GM12865 (cell line): ENCODE measurements at regions not wholly inside any gene's neighbourhood (a gene's known extent, or its start where the extent isn't known, plus 50 kb on each side); places are given as distances from the start of the nearest gene placed in this dataset.
"Not testable (repeated sequence)": the region's sequence is repeated elsewhere in the genome, so short reads cannot be mapped to it uniquely, and the experiment has no call there.

Experiments
- DNase-seq: peaks from one replicate; pipeline ENCODE4 v3.0.0; 2010; ENCODE audit warnings: low read depth
- H3K4me3 ChIP-seq: 2 replicates; pipeline ENCODE4 v1.5.1; 2011; ENCODE audit warnings: mild to moderate bottlenecking, low read depth, low read length, control low read depth
- CTCF ChIP-seq: IDR thresholded peaks from 2 replicates; pipeline ENCODE4 v1.5.1; 2011; ENCODE audit warnings: low read length, control low read depth, low read depth, inconsistent platforms; ENCODE audit not compliant: insufficient read depth; ENCODE audit errors: missing control alignments

DNA sequence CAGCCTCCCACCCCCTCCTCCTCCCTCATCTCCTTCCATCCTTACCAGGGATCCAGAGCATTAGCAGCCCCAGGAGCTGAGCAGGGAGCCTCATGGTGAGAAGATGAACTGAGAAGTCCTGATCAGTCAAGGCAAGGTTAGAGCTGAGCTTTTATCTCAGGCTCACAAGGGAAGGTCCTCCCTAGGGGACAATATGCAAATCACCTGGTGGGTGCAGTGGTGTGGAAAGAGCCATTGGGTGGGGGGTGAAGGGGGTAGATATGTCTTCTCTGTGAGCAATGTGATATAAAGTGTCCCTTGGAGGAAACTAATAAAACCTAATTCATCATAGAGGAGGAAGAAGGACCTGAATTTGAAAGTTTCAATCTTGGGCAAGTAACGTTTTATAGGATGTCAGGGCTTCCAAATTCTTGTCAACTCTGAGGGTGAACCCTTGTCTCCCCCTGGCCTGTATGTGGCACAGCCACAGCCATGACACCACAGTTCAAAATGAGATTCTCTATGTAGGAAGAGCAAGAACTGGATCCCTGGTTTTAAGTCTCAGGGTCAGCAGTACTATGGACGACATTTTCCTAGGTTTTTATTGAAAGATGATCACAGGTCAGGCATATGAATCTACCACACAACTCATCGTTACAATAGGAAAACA, 543.5 kb downstream of the RPIA start:
- not testable (repeated sequence) for DNase-seq, H3K4me3 ChIP-seq

DNA sequence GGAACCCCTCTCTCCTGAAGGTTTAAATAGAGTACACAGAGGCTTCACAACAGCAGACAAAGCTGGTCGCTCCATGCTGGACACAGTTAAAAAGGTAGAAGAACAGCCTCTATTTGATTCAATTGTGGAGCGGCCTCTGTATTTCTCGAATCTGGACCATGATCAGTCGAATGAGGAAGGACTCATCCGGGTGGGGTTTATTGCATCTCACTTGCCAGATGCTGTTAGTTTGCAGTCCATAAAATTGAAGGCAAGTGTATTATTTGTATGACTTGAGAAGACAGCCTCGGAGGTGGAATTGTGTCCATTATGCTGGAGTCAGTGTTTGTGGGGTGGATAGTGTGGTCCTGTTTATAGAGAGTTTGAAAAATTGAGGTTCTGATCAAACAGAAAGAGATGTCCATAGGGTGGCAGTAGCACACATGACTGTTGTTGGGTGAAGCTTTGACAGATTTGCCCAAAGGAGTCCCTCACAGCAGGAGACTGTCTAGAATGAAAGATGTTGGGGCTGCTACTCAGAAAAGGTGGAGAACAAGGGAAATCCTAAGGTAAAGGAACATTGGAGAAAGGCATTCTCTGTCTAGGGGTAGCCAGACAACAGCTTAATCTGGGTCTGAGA, 545.5 kb downstream of the RPIA start:
- not testable (repeated sequence) for H3K4me3 ChIP-seq, DNase-seq

DNA sequence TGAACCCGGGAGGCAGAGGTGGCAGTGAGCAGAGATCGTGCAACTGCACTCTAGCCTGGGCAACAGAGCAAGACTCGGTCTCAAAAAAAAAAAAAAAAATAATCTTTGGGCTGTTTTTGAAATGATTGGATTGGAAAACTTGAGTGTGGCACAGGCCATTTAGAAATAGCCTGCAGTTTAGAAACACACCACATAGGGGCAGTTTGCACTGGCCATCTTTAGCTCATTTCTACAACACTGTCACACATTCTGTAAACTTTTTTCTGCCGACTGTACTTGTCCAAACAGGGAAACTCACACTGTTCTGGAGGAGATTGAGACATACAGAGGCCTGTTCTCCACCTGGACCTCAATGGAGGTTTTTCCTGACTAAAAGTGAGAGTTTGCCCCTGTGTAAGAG, 546.3 kb downstream of the RPIA start:
- DNase-seq: not testable (repeated sequence)

GRCh38 chr2:89243114-89243700, 551.7 kb downstream of the RPIA start:
- peak; percentile 38 for DNase-seq
- TF ChIP-seq CTCF: peak; percentile 50
- H3K4me3 ChIP-seq: not testable (repeated sequence)

More for the DNA sequence above, 546.3 kb downstream of the RPIA start:
- not testable (repeated sequence) for H3K4me3 ChIP-seq

- H3K4me3 ChIP-seq, DNase-seq: not testable (repeated sequence)
Observed at GRCh38 chr2:89244407-89244806, 552.9 kb downstream of the RPIA start.

DNA sequence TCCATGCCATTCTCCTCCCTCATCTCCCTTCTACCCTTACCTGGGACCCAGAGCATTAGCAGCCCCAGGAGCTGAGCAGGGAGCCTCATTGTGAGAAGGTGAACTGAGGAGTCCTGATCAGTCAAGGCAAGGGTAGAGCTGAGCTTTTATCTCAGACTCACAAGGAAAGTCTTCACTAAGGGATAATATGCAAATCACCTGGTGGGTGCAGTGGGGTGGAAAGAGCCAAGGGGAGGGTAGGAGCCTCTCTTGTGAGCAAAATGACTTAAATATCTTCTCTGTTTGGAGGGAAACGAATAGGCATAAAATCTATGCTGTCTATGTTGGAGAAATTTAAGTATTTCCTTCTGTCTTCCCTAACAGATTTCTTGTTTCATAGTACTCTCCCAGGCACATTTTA, 554.0 kb downstream of the RPIA start:
- peak; percentile 42 for DNase-seq
- not testable (repeated sequence) for H3K4me3 ChIP-seq

DNA sequence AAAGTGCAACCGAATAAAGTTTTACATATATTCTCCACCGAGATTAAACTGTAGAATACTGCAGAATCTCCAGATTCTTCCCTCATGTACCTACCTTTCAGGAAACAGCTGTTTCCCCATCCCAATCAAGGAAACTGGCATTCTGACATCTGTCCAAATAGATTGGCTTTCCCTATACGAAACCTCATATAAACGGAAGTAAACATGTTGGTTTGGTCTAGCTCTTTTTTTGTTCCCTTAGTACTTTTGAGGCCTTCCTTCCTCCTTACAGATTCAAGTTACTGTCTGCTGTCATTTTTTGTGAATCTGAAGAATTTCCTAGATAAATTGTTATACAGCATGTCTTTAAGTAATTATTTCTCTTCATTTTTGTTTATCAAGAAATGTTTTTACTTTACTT, 554.6 kb downstream of the RPIA start:
- DNase-seq, H3K4me3 ChIP-seq: not testable (repeated sequence)

GRCh38 chr2:89246620-89247019, 555.1 kb downstream of the RPIA start:
- not testable (repeated sequence) for H3K4me3 ChIP-seq, DNase-seq

GRCh38 chr2:89255013-89255412, 563.5 kb downstream of the RPIA start:
- H3K4me3 ChIP-seq, DNase-seq: not testable (repeated sequence)

GRCh38 chr2:89273443-89273842, 582.0 kb downstream of the RPIA start:
- not testable (repeated sequence) for H3K4me3 ChIP-seq, DNase-seq

DNA sequence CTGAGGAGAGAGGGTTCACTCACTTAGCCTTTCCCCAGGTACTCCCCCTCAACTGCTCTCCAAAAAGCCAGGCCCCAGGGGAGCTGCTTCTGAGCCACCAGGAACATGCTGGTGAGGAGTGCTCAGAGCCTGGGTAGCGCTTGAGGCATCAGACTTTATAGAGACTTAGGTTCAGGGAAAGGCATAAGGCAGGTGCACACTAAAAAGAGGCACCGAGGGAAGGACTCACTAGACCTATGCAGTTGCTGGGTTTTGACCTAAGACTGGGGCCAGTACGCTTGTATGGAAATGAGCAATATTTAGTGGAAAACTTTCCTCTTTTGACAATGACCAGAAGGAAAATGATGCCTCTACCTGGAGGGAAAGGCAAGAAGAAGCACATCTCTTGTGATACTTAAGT, 589.1 kb downstream of the RPIA start:
- DNase-seq, H3K4me3 ChIP-seq: not testable (repeated sequence)

GRCh38 chr2:89286448-89287080, 595.1 kb downstream of the RPIA start:
- H3K4me3 ChIP-seq, DNase-seq: not testable (repeated sequence)

DNA sequence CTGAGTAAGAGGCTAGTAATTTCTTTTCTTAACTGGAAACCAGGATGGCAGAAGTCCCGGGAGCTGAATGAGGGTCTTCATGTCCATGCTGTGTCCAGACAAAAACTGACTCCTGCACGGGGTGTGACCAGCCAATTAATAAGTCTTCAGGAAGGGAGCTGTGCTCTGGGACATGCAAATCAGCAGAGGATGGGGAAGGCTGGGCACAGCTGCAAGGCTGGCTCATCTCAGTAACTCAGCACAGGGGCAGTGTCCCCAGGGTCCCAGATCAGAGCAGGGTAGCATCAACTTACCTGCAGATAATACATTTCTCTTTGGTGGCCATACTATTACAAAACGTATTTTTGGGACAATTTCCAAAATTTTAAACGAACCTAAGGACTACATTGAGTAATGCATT, 595.6 kb downstream of the RPIA start:
- not testable (repeated sequence) for DNase-seq

DNA sequence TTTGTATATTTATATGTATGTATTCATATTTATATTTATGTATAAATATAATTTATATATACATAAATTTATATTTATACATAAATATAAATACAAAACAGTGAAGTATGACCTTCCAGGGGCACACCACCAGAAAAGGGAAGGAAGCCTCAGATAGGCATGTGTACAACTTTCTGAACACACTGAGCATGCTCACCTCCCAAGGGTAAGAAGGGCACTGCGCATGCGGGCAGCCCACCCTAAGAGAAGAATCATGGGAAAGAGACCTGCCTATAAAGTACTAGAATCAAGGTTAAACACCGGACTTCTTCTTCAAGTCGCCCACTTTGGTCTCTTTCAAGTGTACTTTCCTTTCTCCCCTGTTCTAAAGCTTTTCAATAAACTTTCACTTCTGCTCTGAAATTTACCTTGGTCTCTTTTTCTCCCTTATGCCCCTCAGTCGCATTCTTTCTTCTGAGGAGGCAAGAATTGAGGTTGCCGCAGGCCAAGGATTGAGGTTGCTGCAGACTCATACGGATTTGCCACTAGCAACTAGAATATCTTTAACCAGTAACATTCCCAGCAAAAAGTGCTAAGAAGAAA, 600.3 kb downstream of the RPIA start:
- H3K4me3 ChIP-seq, DNase-seq: not testable (repeated sequence)

More for the DNA sequence above, 595.6 kb downstream of the RPIA start:
- not testable (repeated sequence) for H3K4me3 ChIP-seq

GRCh38 chr2:89293399-89293798, 601.9 kb downstream of the RPIA start:
- DNase-seq, H3K4me3 ChIP-seq: not testable (repeated sequence)

- DNase-seq, H3K4me3 ChIP-seq: not testable (repeated sequence)
Observed at GRCh38 chr2:89294335-89294734, 602.9 kb downstream of the RPIA start.

DNA sequence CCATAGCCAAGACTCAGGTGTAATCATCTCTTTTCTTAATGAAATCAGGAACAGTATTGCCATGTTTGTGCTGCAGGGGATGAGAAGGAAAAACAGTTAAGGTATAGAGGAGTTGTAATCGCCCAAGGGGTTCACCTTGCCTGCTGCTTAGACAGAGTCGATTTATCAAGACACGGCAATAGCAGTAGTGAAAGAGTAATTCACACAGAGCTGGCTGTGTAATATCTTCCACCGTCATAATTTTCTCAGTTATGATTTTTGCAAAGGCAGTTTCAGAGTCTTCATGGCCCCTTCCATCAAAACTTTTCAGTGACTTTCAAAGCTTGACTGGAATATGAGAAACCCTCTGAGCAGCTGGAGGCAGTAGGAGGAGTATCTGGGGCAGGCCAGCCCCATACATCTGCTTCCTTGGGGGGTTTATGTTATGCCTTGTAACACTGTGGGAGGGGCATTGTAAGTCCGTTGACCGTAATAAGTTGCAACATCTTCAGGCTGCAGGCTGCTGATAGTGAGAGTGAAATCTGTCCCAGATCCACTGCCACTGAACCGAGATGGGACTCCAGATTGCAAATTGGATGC, 605.4 kb downstream of the RPIA start:
- not testable (repeated sequence) for DNase-seq, H3K4me3 ChIP-seq

GRCh38 chr2:89299196-89299595, 607.7 kb downstream of the RPIA start:
- not testable (repeated sequence) for DNase-seq, H3K4me3 ChIP-seq
